Epithelial cell of proximal tubule (primary cell): ENCODE measurements at regions not wholly inside any gene's neighbourhood (a gene's known extent, or its start where the extent isn't known, plus 50 kb on each side); places are given as distances from the start of the nearest gene placed in this dataset.

Source experiments
- DNase-seq: peaks from one replicate; pipeline ENCODE4 v3.0.0-alpha.2; 2011; ENCODE audit warnings: low read depth
- H3K4me3 ChIP-seq: 2 replicates; pipeline ENCODE4 v1.5.1; 2011; ENCODE audit warnings: low read depth, mild to moderate bottlenecking, low read length
- TF ChIP-seq, protein P1 (sequence below): conservative IDR thresholded peaks from 2 replicates; pipeline ENCODE4 v1.5.1; 2012; ENCODE audit warnings: low read depth, mild to moderate bottlenecking, low read length

DNA sequence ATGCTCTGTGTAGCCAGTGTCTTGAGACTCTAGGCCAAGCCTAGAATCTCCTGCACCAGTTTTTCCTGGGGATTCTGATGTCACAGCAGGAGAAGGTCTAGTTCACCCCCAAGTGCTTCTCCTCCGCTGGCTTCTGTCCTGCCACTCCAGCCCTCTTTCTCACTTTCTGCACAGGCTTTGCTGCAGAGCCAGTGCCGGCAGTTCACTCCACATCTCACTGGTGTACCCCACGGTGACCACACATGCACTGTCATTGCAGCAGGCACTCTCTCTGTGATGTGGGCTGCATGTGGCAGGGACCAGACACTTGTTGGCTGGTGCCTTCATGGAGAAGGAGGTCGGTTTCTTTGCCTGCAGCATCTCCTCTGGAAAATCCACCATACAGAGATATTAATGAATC is 643.8 kb upstream of the GALNTL6 start:
- DNase-seq, result no peak
- H3K4me3 ChIP-seq, result no peak overlapping the region
- TF ChIP-seq, protein P1, sequence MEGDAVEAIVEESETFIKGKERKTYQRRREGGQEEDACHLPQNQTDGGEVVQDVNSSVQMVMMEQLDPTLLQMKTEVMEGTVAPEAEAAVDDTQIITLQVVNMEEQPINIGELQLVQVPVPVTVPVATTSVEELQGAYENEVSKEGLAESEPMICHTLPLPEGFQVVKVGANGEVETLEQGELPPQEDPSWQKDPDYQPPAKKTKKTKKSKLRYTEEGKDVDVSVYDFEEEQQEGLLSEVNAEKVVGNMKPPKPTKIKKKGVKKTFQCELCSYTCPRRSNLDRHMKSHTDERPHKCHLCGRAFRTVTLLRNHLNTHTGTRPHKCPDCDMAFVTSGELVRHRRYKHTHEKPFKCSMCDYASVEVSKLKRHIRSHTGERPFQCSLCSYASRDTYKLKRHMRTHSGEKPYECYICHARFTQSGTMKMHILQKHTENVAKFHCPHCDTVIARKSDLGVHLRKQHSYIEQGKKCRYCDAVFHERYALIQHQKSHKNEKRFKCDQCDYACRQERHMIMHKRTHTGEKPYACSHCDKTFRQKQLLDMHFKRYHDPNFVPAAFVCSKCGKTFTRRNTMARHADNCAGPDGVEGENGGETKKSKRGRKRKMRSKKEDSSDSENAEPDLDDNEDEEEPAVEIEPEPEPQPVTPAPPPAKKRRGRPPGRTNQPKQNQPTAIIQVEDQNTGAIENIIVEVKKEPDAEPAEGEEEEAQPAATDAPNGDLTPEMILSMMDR, result no peak

DNA sequence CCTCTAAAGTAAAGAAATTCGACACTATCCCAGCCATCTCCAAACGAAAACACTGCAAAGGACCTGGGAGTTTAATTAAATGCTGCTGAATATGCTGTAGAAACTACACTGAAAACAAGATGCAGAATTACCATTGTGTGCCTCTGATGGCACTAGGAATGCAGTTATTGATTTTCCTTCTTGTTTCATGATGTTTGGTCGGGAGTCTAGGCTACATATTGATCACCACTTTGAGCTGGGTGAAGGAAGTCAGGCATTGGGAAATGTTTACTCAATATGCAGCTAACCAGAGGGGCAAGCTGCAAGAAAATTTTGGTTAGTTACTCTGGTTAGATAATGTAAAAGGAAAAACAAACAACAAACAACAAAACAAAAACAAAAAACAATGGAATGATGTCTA is 650.7 kb upstream of the GALNTL6 start:
- DNase-seq, result no peak
- TF ChIP-seq, protein P1, result no peak
- no peak overlapping the region for H3K4me3 ChIP-seq

DNA sequence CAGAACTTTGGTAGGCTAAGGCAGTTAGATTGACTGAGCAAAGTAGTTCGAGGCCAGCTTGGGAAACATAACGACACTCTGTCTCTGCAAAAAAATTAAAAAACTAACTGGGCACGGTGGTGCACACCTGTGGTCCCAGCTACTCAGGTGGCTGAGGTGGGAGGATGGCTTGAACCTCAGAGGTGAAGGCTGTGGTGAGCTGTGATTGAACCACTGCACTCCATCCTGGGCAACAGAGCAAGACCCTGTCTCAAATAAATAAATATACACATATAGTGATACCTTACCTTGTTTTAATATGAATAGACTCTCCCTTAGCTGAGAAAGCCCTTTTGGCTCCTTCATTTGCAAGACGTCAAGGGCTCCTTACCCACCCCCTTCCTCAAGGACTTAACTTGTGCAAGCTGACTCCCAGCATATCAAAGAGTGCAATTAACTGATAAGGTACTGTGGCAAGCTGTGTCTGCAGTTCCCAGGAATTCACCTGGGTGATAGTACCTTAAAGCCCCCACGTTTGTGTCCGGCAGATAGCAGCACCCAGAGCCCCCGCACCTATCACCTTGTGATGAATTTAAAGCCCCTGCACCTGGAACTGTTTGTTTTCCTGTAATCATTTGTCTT is 655.6 kb upstream of the GALNTL6 start:
- H3K4me3 ChIP-seq, result no peak overlapping the region

GRCh38 chr4:171142639-171143038 is 670.6 kb upstream of the GALNTL6 start:
- H3K4me3 ChIP-seq, result no peak overlapping the region
- DNase-seq, result no peak
- TF ChIP-seq, protein P1, result no peak

More for the DNA sequence above, 655.6 kb upstream of the GALNTL6 start:
- TF ChIP-seq, protein P1, result no peak
- DNase-seq, result no peak

DNA sequence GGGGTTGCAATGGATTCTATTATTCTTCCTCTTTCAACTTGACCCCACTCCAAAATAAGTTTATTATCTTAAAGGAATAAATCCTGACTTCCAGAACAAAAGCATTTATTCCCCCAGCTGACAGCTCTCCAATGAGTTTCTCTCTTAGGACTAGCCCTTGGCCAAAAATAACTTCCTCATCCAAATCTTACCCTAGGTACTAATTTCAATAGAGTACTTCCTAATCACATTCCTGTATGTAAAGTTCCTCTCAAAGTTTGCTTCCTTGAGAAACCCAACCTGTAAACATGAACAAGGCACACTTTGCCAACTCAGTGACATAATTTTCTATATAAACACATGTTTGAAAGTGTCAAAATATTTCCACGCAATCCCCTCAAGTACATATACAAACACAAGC is 671.2 kb upstream of the GALNTL6 start:
- DNase-seq, result no peak
- TF ChIP-seq, protein P1, result no peak
- no peak overlapping the region for H3K4me3 ChIP-seq

- peak; percentile 88 for DNase-seq
- TF ChIP-seq, protein P1, result no peak
- H3K4me3 ChIP-seq, result no peak overlapping the region
Observed at GRCh38 chr4:171130256-171130801, 682.9 kb upstream of the GALNTL6 start.

DNA sequence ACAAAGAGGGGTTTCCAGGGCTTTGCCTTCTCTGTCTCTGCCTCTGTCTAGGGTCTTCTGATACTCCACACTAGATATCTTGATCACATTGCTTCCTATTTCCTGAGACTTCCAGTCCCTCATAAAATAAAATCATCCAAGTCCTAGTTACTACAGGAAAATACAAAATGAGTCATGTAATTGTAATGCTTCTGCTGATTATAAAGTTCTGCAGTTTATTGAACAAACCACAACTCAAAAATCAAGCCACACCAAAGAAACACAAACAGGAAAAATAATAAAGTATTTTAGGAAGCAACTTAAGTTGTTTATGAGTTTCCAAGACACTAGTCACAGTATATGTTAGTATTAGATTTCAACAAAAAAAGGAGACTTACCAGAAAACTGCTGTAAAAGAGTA is 695.1 kb upstream of the GALNTL6 start:
- H3K4me3 ChIP-seq, result no peak overlapping the region
- DNase-seq, result no peak
- TF ChIP-seq, protein P1, result no peak
